ENCODE measurements at regions not wholly inside any gene's neighbourhood (a gene's known extent, or its start where the extent isn't known, plus 50 kb on each side); places are given as distances from the start of the nearest gene placed in this dataset.

- Histone ChIP-seq H3K36me3 (ENCODE audit: control insufficient read depth in 2 of 2, extremely low read depth in 1 of 2, insufficient read depth in 1 of 2, low read length in 1 of 2) (no peaks in the 10 kb centered on the region), H3K4me1 (ENCODE audit: control insufficient read depth in 1 of 2, extremely low read depth in 1 of 2, insufficient read depth in 2 of 2, low read length in 2 of 2) (no peaks in the 10 kb centered on the region), H3K27me3 (replicated peaks in 1 of 2; ENCODE audit: control insufficient read depth in 2 of 2, extremely low read depth in 1 of 2, insufficient read depth in 2 of 2, low read length in 1 of 2) (peaks cover 0 to 13% of the 10 kb centered on the region in 2 experiments), H3K9me3 (no peaks in the 10 kb centered on the region), H3K4me3 (ENCODE audit: control insufficient read depth in 1 of 2, extremely low read depth in 1 of 2, low read length in 1 of 2) (no peak overlapping the region), H3K27ac (ENCODE audit: low read length) (no peak overlapping the region)
- 59% methylated on average over 4 of the region's 14 CpGs for WGBS (ENCODE audit: insufficient coverage)
- Mint-ChIP-seq H3K27ac (no peak overlapping the region), H3K9me3 (no peaks in the 10 kb centered on the region), H3K36me3 (no peaks in the 10 kb centered on the region), H3K4me1 (peaks cover 6 to 10% (median 7%) of the 10 kb centered on the region in 3 donors), H3K4me3 (no peak overlapping the region), H3K27me3 (peaks cover 13 to 32% of the 10 kb centered on the region in 2 donors)
- ChIA-PET POLR2A (no interaction called here), CTCF (interaction anchor here in 1 of 2 donors (1.4 kb wide), 1 partner anchor 40 kb away, joined by 3 read pairs; no protein-coding TSS in a partner anchor)
- ATAC-seq (replicated peaks in 1 of 4), result peak in 3 of 4 experiments; percentile 48 to 63 (median 56)
- DNase-seq, result peak in 33 of 35 experiments; percentile 1 to 69 (median 29)
These were observed 82.7 kb downstream of the NOC3L start for GRCh38 chr10:94279835-94280709.

GRCh38 chr10:94281654-94282053 is 81.1 kb downstream of the NOC3L start:
- H3K4me3 Mint-ChIP-seq, result no peak overlapping the region
- no peaks in the 10 kb centered on the region for H3K36me3 Mint-ChIP-seq
- peaks cover 6 to 10% (median 7%) of the 10 kb centered on the region in 3 donors for H3K4me1 Mint-ChIP-seq
- Histone ChIP-seq H3K4me1 (ENCODE audit: control insufficient read depth in 1 of 2, extremely low read depth in 1 of 2, insufficient read depth in 2 of 2, low read length in 2 of 2) (no peaks in the 10 kb centered on the region), H3K4me3 (ENCODE audit: control insufficient read depth in 1 of 2, extremely low read depth in 1 of 2, low read length in 1 of 2) (no peak overlapping the region), H3K36me3 (ENCODE audit: control insufficient read depth in 2 of 2, extremely low read depth in 1 of 2, insufficient read depth in 1 of 2, low read length in 1 of 2) (no peaks in the 10 kb centered on the region), H3K27ac (ENCODE audit: low read length) (no peak overlapping the region), H3K27me3 (replicated peaks in 1 of 2; ENCODE audit: control insufficient read depth in 2 of 2, extremely low read depth in 1 of 2, insufficient read depth in 2 of 2, low read length in 1 of 2) (peaks cover 5 to 13% of the 10 kb centered on the region in 2 experiments), H3K9me3 (no peaks in the 10 kb centered on the region)
- ATAC-seq (replicated peaks in 1 of 4) (no peak), DNase-seq (no peak)
- H3K27ac Mint-ChIP-seq, result no peak overlapping the region
- ChIA-PET POLR2A (no interaction called here), CTCF (interaction anchor here in 1 of 2 donors (1.0 kb wide), 1 partner anchor 38 kb away, joined by 3 read pairs; no protein-coding TSS in a partner anchor)
- WGBS (ENCODE audit: insufficient coverage), result 67% methylated on average over 1 of the region's 5 CpGs
- H3K27me3 Mint-ChIP-seq, result peaks cover 16 to 39% of the 10 kb centered on the region in 2 donors
- H3K9me3 Mint-ChIP-seq, result no peaks in the 10 kb centered on the region

- Mint-ChIP-seq H3K4me3 (no peak overlapping the region), H3K4me1 (peaks cover 6 to 10% (median 7%) of the 10 kb centered on the region in 3 donors), H3K36me3 (no peaks in the 10 kb centered on the region), H3K9me3 (no peaks in the 10 kb centered on the region), H3K27ac (no peak overlapping the region), H3K27me3 (peaks cover 16 to 38% of the 10 kb centered on the region in 2 donors)
- no peaks in the 10 kb centered on the region for H3K4me1 ChIP-seq (ENCODE audit: control insufficient read depth in 1 of 2, extremely low read depth in 1 of 2, insufficient read depth in 2 of 2, low read length in 2 of 2)
- H3K27me3 ChIP-seq (replicated peaks in 1 of 2; ENCODE audit: control insufficient read depth in 2 of 2, extremely low read depth in 1 of 2, insufficient read depth in 2 of 2, low read length in 1 of 2), result peaks cover 5 to 13% of the 10 kb centered on the region in 2 experiments
- ATAC-seq (replicated peaks in 1 of 4) (no peak), DNase-seq (no peak)
- ChIA-PET CTCF (interaction anchor here in 1 of 2 donors (1.0 kb wide), 1 partner anchor 38 kb away, joined by 3 read pairs; no protein-coding TSS in a partner anchor), POLR2A (no interaction called here)
- H3K36me3 ChIP-seq (ENCODE audit: control insufficient read depth in 2 of 2, extremely low read depth in 1 of 2, insufficient read depth in 1 of 2, low read length in 1 of 2), result no peaks in the 10 kb centered on the region
- H3K4me3 ChIP-seq (ENCODE audit: control insufficient read depth in 1 of 2, extremely low read depth in 1 of 2, low read length in 1 of 2), result no peak overlapping the region
- H3K9me3 ChIP-seq, result no peaks in the 10 kb centered on the region
- no peak overlapping the region for H3K27ac ChIP-seq (ENCODE audit: low read length)
- no CpG with 5 or more reads among the region's 2 CpGs for WGBS (ENCODE audit: insufficient coverage)
These were observed 80.4 kb downstream of the NOC3L start for GRCh38 chr10:94282369-94282768.
